Suprapubic skin (tissue), 4 donors: ENCODE measurements at regions not wholly inside any gene's neighbourhood (a gene's known extent, or its start where the extent isn't known, plus 50 kb on each side); places are given as distances from the start of the nearest gene placed in this dataset.

Experiments used
- DNase-seq, 2 donors: peaks; one replicate each; pipeline ENCODE4 v3.0.0-alpha.2; 2019; ENCODE audit warnings: low spot score in 2 of 2
- H3K27ac ChIP-seq: fragments of 200-600 bp; sonication (generic); one replicate; pipeline ENCODE4 v1.5.1; 2019
- H3K27me3 ChIP-seq: fragments of 200-600 bp; sonication (generic); one replicate; pipeline ENCODE4 v1.5.1; 2019
- H3K36me3 ChIP-seq: fragments of 200-600 bp; sonication (generic); one replicate; pipeline ENCODE4 v1.5.1; 2019
- H3K4me1 ChIP-seq: fragments of 200-600 bp; sonication (generic); one replicate; pipeline ENCODE4 v1.5.1; 2019
- H3K4me3 ChIP-seq: fragments of 200-600 bp; sonication (generic); one replicate; pipeline ENCODE4 v1.5.1; 2019; ENCODE audit warnings: mild to moderate bottlenecking
- H3K9me3 ChIP-seq: fragments of 200-600 bp; sonication (generic); one replicate; pipeline ENCODE4 v1.5.1; 2019
- CTCF ChIP-seq, 2 donors: fragments of 200-600 bp in 1 of 2; fragments of 450-650 bp in 1 of 2; sonication (generic) in 1 of 2; IDR thresholded peaks; one replicate each; pipeline ENCODE4 v1.5.1; 2016 to 2019; ENCODE audit warnings: antibody characterized with exemption in 2 of 2, mild to moderate bottlenecking in 1 of 2, moderate library complexity in 1 of 2
- EP300 ChIP-seq: sonication (generic); formaldehyde crosslinking; IDR thresholded peaks from one replicate; pipeline ENCODE4 v1.6.1; 2017; ENCODE audit warnings: antibody characterized with exemption
- POLR2A ChIP-seq, 2 donors: fragments of 450-650 bp; IDR thresholded peaks; one replicate each; pipeline ENCODE4 v1.6.1; 2017; ENCODE audit warnings: antibody characterized with exemption in 2 of 2, mild to moderate bottlenecking in 2 of 2, moderate library complexity in 2 of 2
- POLR2AphosphoS5 ChIP-seq, 3 donors: sonication (generic); formaldehyde crosslinking; IDR thresholded peaks; one replicate each; pipeline ENCODE4 v1.6.1; 2017; ENCODE audit warnings: antibody characterized with exemption in 3 of 3
- WGBS: methylation state at CpG from one replicate; pipeline ENCODE4 v1.1.5; 2018; 5-methylcytosine and 5-hydroxymethylcytosine counted together

- H3K27me3 ChIP-seq = no peaks in the 10 kb centered on the region
- no peak for TF ChIP-seq CTCF (IDR thresholded peaks at IDR 0.05)
- no peak for TF ChIP-seq EP300
- TF ChIP-seq POLR2A (IDR thresholded peaks at IDR 0.05) = no peak
- TF ChIP-seq POLR2AphosphoS5 (IDR thresholded peaks at IDR 0.05) = no peak
- DNase-seq = no peak
- H3K27ac ChIP-seq = no peak overlapping the region
- no peaks in the 10 kb centered on the region for H3K9me3 ChIP-seq
- no peaks in the 10 kb centered on the region for H3K36me3 ChIP-seq
- 83% methylated on average over 1 of the region's 1 CpG for WGBS
- H3K4me3 ChIP-seq = no peak overlapping the region
- no peaks in the 10 kb centered on the region for H3K4me1 ChIP-seq
Observed at GRCh38 chr2:219973136-219973535, 345.7 kb downstream of the SLC4A3 start.

- WGBS = 87% methylated on average over 2 of the region's 2 CpGs
- no peak for TF ChIP-seq POLR2A (IDR thresholded peaks at IDR 0.05)
- no peak for TF ChIP-seq EP300
- no peak for TF ChIP-seq POLR2AphosphoS5 (IDR thresholded peaks at IDR 0.05)
- no peak for TF ChIP-seq CTCF (IDR thresholded peaks at IDR 0.05)
- no peak for DNase-seq
- H3K27me3 ChIP-seq = no peaks in the 10 kb centered on the region
- H3K27ac ChIP-seq = no peak overlapping the region
- no peaks in the 10 kb centered on the region for H3K36me3 ChIP-seq
- no peaks in the 10 kb centered on the region for H3K9me3 ChIP-seq
- H3K4me1 ChIP-seq = no peaks in the 10 kb centered on the region
- H3K4me3 ChIP-seq = no peak overlapping the region
Observed at GRCh38 chr2:219976871-219977270, 349.4 kb downstream of the SLC4A3 start.

GRCh38 chr2:219980638-219981037 lies 353.2 kb downstream of the SLC4A3 start:
- WGBS = 79% methylated on average over 2 of the region's 2 CpGs
- no peaks in the 10 kb centered on the region for H3K27me3 ChIP-seq
- no peak for DNase-seq
- H3K9me3 ChIP-seq = no peaks in the 10 kb centered on the region
- no peaks in the 10 kb centered on the region for H3K36me3 ChIP-seq
- H3K27ac ChIP-seq = no peak overlapping the region
- H3K4me1 ChIP-seq = no peaks in the 10 kb centered on the region
- no peak for TF ChIP-seq EP300
- TF ChIP-seq CTCF (IDR thresholded peaks at IDR 0.05) = no peak
- no peak for TF ChIP-seq POLR2AphosphoS5 (IDR thresholded peaks at IDR 0.05)
- TF ChIP-seq POLR2A (IDR thresholded peaks at IDR 0.05) = no peak
- H3K4me3 ChIP-seq = no peak overlapping the region

- Histone ChIP-seq H3K27me3 (no peaks in the 10 kb centered on the region), H3K4me1 (no peaks in the 10 kb centered on the region), H3K9me3 (no peaks in the 10 kb centered on the region), H3K36me3 (no peaks in the 10 kb centered on the region), H3K4me3 (no peak overlapping the region), H3K27ac (no peak overlapping the region)
- no peak for TF ChIP-seq POLR2AphosphoS5 (IDR thresholded peaks at IDR 0.05)
- no peak for TF ChIP-seq CTCF (IDR thresholded peaks at IDR 0.05)
- no peak for TF ChIP-seq EP300
- TF ChIP-seq POLR2A (IDR thresholded peaks at IDR 0.05) = no peak
- no peak for DNase-seq
Observed at GRCh38 chr2:219983836-219984235, 356.4 kb downstream of the SLC4A3 start.

- Histone ChIP-seq H3K36me3 (no peaks in the 10 kb centered on the region), H3K4me1 (no peaks in the 10 kb centered on the region), H3K4me3 (no peak overlapping the region), H3K27me3 (no peaks in the 10 kb centered on the region), H3K27ac (no peak overlapping the region), H3K9me3 (no peaks in the 10 kb centered on the region)
- 93% methylated on average over 3 of the region's 3 CpGs for WGBS
- no peak for TF ChIP-seq POLR2A (IDR thresholded peaks at IDR 0.05)
- TF ChIP-seq POLR2AphosphoS5 (IDR thresholded peaks at IDR 0.05) = no peak
- no peak for TF ChIP-seq CTCF (IDR thresholded peaks at IDR 0.05)
- TF ChIP-seq EP300 = no peak
- no peak for DNase-seq
Observed at GRCh38 chr2:219985017-219985416, 357.6 kb downstream of the SLC4A3 start.
